CD14-positive monocyte (primary cell): ENCODE measurements at regions not wholly inside any gene's neighbourhood (a gene's known extent, or its start where the extent isn't known, plus 50 kb on each side); places are given as distances from the start of the nearest gene placed in this dataset.

ENCODE experiments used
- DNase-seq, 3 donors: peaks; one replicate each; pipeline ENCODE4 v3.0.0-alpha.2; 2011 to 2022
- H2AFZ ChIP-seq: 2 replicates; pipeline ENCODE4 v1.6.0; 2012; ENCODE audit warnings: mild to moderate bottlenecking, low read depth, low read length, inconsistent platforms; ENCODE audit not compliant: insufficient read depth, poor library complexity, severe bottlenecking
- H3K27ac ChIP-seq, 2 donors: 1 replicate in 1 of 2; 2 replicates in 1 of 2; pipeline ENCODE4 v1.5.1; 2012 to 2013; ENCODE audit warnings: low read length in 2 of 2, control low read depth in 1 of 2, inconsistent platforms in 1 of 2, low read depth in 1 of 2, mild to moderate bottlenecking in 1 of 2
- H3K27me3 ChIP-seq, 2 donors: one replicate each; pipeline versions ENCODE4 v1.6.0 to v1.6.1; 2011 to 2013; ENCODE audit warnings: low read length in 2 of 2; ENCODE audit not compliant: control insufficient read depth in 2 of 2, insufficient read depth in 2 of 2
- H3K36me3 ChIP-seq, 2 donors: replicated peaks in 1 of 2; 1 replicate in 1 of 2; 2 replicates in 1 of 2; pipeline versions ENCODE4 v1.5.1 to v1.6.1; 2012 to 2013; ENCODE audit warnings: low read length in 2 of 2, control low read depth in 1 of 2, inconsistent platforms in 1 of 2, mild to moderate bottlenecking in 1 of 2; ENCODE audit not compliant: insufficient read depth in 2 of 2, control insufficient read depth in 1 of 2
- H3K4me1 ChIP-seq, 2 donors: 1 replicate in 1 of 2; 2 replicates in 1 of 2; pipeline versions ENCODE4 v1.5.1 to v1.6.1; 2012 to 2013; ENCODE audit warnings: low read length in 2 of 2, control low read depth in 1 of 2, inconsistent platforms in 1 of 2, mild to moderate bottlenecking in 1 of 2, moderate library complexity in 1 of 2; ENCODE audit not compliant: insufficient read depth in 2 of 2, control insufficient read depth in 1 of 2
- H3K4me2 ChIP-seq: replicated peaks from 2 replicates; pipeline ENCODE3; 2012; ENCODE audit warnings: low read length, moderate library complexity, mild to moderate bottlenecking; ENCODE audit not compliant: poor library complexity, severe bottlenecking; ENCODE audit errors: extremely low read depth
- H3K4me3 ChIP-seq, 3 experiments: fragments of 200-600 bp in 1 of 3; sonication (generic) in 1 of 3; replicated peaks in 1 of 3; 1 replicate in 2 of 3; 2 replicates in 1 of 3; pipeline ENCODE4 v1.5.1; 2011 to 2013; ENCODE audit warnings: low read length in 3 of 3, mild to moderate bottlenecking in 3 of 3, control low read depth in 2 of 3, low read depth in 2 of 3, inconsistent platforms in 1 of 3, moderate library complexity in 1 of 3
- H3K79me2 ChIP-seq: 2 replicates; pipeline ENCODE4 v1.6.0; 2012; ENCODE audit warnings: mild to moderate bottlenecking, control low read depth, inconsistent platforms, low read length, moderate library complexity; ENCODE audit not compliant: insufficient read depth
- H3K9ac ChIP-seq: 2 replicates; pipeline ENCODE4 v1.6.0; 2017; ENCODE audit warnings: low read length, mild to moderate bottlenecking; ENCODE audit not compliant: insufficient read depth, poor library complexity, severe bottlenecking
- H3K9me3 ChIP-seq, 2 donors: replicated peaks in 1 of 2; 1 replicate in 1 of 2; 2 replicates in 1 of 2; pipeline versions ENCODE4 v1.5.1 to v1.6.1; 2012 to 2013; ENCODE audit warnings: low read length in 2 of 2, control low read depth in 1 of 2; ENCODE audit not compliant: control insufficient read depth in 1 of 2, insufficient read depth in 1 of 2
- H4K20me1 ChIP-seq: 2 replicates; pipeline ENCODE4 v1.6.0; 2012; ENCODE audit warnings: mild to moderate bottlenecking, low read length, control low read depth, moderate library complexity; ENCODE audit not compliant: insufficient read depth
- H3K27ac Mint-ChIP-seq, 7 donors: one replicate each; pipeline ENCODE4 v1.8.0; 2020; ENCODE audit warnings: mild to moderate bottlenecking in 7 of 7, mixed read lengths in 7 of 7, moderate library complexity in 6 of 7, inconsistent platforms in 2 of 7
- H3K27me3 Mint-ChIP-seq, 3 donors: one replicate each; pipeline ENCODE4 v1.8.0; 2021 to 2022; ENCODE audit warnings: low read depth in 3 of 3, mild to moderate bottlenecking in 3 of 3, mixed read lengths in 3 of 3, moderate library complexity in 3 of 3, inconsistent platforms in 1 of 3
- H3K36me3 Mint-ChIP-seq, 2 donors: one replicate each; pipeline ENCODE4 v1.8.0; 2020; ENCODE audit warnings: mixed read lengths in 2 of 2, inconsistent platforms in 1 of 2, mild to moderate bottlenecking in 1 of 2
- H3K4me1 Mint-ChIP-seq: one replicate; pipeline ENCODE4 v1.8.0; 2020; ENCODE audit warnings: mild to moderate bottlenecking, mixed read lengths
- H3K4me3 Mint-ChIP-seq, 2 donors: one replicate each; pipeline ENCODE4 v1.8.0; 2020; ENCODE audit warnings: mild to moderate bottlenecking in 2 of 2, mixed read lengths in 2 of 2, moderate library complexity in 1 of 2
- H3K9me3 Mint-ChIP-seq, 7 donors: one replicate each; pipeline ENCODE4 v1.8.0; 2020 to 2022; ENCODE audit warnings: mixed read lengths in 7 of 7, mild to moderate bottlenecking in 6 of 7, moderate library complexity in 6 of 7, inconsistent platforms in 2 of 7
- WGBS: methylation state at CpG from one replicate; pipeline ENCODE4 v1.1.5; 2013; ENCODE audit warnings: missing lambda C conversion rate; ENCODE audit not compliant: insufficient coverage; 5-methylcytosine and 5-hydroxymethylcytosine counted together
- intact Hi-C, 2 donors: fragments of 100-400 bp; cut with micrococcal nuclease; formaldehyde crosslinking; loops; one replicate each; pipeline versions ENCODE4 v1.15.0 to v1.15.1; 2023
- TF ChIP-seq, protein P1 (sequence below): fragments of 200-600 bp; IDR thresholded peaks from one replicate; pipeline ENCODE4 v1.8.0; 2022; ENCODE audit warnings: antibody characterized with exemption, mild to moderate bottlenecking

DNA sequence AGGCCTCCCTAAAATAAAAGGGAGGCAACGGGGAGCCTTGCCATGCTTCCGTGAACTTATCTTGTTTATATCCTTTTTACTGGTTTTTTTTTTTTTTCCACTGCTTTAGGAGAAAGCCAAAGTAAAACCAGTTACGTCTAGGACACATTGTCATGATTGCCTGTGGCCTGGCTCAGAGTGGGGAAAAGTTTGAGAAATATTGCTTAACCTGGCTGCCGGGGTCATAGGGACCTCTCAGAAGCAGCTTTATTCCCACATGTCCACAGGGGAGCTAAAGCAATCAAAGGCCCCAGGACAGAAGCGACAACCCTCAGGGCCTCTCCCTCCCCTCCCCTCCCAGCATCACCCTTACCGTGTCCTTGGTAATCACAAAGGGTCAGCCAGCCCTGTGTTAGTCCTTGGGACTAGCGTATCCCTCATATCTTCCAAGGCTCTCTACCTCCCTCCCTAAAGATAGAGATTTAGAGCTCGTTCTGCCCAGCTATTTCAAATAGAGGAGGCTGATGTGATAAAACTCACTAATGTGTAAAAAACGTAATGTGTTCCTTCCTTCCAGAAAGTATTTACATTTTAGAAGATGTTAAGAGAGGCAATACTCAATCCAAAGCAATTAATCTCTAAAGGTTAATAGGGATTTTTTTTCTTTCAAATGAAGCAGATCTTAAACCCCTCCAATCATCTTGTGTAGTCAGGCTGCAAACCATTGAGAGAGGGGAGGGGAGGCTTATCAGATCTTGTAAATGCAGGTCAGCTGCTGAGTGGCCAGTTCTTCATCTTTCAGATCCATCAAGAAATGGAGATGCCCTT is 64.8 kb upstream of the PRKAR2B start:
- Histone ChIP-seq H3K27ac (no peak overlapping the region), H3K9me3 (no peaks in the 10 kb centered on the region), H4K20me1 (no peaks in the 10 kb centered on the region), H3K4me1 (no peaks in the 10 kb centered on the region), H3K4me2 (no peak overlapping the region), H3K27me3 (no peaks in the 10 kb centered on the region), H3K36me3 (no peaks in the 10 kb centered on the region), H3K9ac (no peak overlapping the region), H2AFZ (no peak overlapping the region), H3K79me2 (no peaks in the 10 kb centered on the region), H3K4me3 (no peak overlapping the region)
- H3K27ac Mint-ChIP-seq, result peak overlapping the region in 1 of 7 donors; percentile 33
- H3K4me1 Mint-ChIP-seq, result no peaks in the 10 kb centered on the region
- TF ChIP-seq, protein P1, sequence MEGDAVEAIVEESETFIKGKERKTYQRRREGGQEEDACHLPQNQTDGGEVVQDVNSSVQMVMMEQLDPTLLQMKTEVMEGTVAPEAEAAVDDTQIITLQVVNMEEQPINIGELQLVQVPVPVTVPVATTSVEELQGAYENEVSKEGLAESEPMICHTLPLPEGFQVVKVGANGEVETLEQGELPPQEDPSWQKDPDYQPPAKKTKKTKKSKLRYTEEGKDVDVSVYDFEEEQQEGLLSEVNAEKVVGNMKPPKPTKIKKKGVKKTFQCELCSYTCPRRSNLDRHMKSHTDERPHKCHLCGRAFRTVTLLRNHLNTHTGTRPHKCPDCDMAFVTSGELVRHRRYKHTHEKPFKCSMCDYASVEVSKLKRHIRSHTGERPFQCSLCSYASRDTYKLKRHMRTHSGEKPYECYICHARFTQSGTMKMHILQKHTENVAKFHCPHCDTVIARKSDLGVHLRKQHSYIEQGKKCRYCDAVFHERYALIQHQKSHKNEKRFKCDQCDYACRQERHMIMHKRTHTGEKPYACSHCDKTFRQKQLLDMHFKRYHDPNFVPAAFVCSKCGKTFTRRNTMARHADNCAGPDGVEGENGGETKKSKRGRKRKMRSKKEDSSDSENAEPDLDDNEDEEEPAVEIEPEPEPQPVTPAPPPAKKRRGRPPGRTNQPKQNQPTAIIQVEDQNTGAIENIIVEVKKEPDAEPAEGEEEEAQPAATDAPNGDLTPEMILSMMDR, result no peak
- intact Hi-C loops, result no loop called here
- H3K4me3 Mint-ChIP-seq, result no peak overlapping the region
- peaks cover 0 to 4% (median 0%) of the 10 kb centered on the region in 3 donors for H3K27me3 Mint-ChIP-seq
- 96% methylated on average over 4 of the region's 9 CpGs for WGBS
- no peaks in the 10 kb centered on the region for H3K36me3 Mint-ChIP-seq
- no peak for DNase-seq
- peaks cover 0 to 2% (median 0%) of the 10 kb centered on the region in 7 donors for H3K9me3 Mint-ChIP-seq

DNA sequence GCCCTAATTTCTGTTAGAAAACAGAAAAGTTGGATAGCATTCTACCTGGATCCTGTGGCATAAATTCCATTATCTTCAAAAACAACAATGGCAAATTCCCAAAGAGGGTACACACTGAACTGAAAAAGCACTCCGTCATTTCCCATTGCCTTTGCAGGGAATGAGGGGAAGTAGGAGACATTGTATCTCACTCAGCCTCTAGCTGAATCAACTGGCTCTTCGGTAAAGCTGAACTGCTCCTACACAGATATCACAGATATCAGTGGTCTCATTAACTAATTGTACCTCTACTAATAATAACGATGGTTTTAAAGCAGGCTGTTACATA is 64.2 kb upstream of the PRKAR2B start:
- Histone ChIP-seq H3K4me2 (no peak overlapping the region), H4K20me1 (no peaks in the 10 kb centered on the region), H3K79me2 (no peaks in the 10 kb centered on the region), H3K27ac (no peak overlapping the region), H3K4me1 (no peaks in the 10 kb centered on the region), H3K9ac (no peak overlapping the region), H2AFZ (no peak overlapping the region), H3K36me3 (no peaks in the 10 kb centered on the region), H3K27me3 (no peaks in the 10 kb centered on the region), H3K9me3 (no peaks in the 10 kb centered on the region), H3K4me3 (no peak overlapping the region)
- no CpG with 5 or more reads among the region's 3 CpGs for WGBS
- H3K27me3 Mint-ChIP-seq, result peaks cover 0 to 4% (median 0%) of the 10 kb centered on the region in 3 donors
- no peak for DNase-seq
- H3K27ac Mint-ChIP-seq, result no peak overlapping the region
- no peaks in the 10 kb centered on the region for H3K36me3 Mint-ChIP-seq
- TF ChIP-seq, protein P1, result no peak
- no peak overlapping the region for H3K4me3 Mint-ChIP-seq
- H3K9me3 Mint-ChIP-seq, result peaks cover 0 to 2% (median 0%) of the 10 kb centered on the region in 7 donors
- H3K4me1 Mint-ChIP-seq, result no peaks in the 10 kb centered on the region
- intact Hi-C loops, result no loop called here
